Stimulated activated CD4-positive, alpha-beta T cell treated with anti-CD3 and anti-CD28 coated beads, Interleukin-4, amount 100 ng/mL, for 48 hours (primary cell): ENCODE measurements at regions not wholly inside any gene's neighbourhood (a gene's known extent, or its start where the extent isn't known, plus 50 kb on each side); places are given as distances from the start of the nearest gene placed in this dataset.
"Not testable (repeated sequence)": the region's sequence is repeated elsewhere in the genome, so short reads cannot be mapped to it uniquely, and the experiment has no call there.

Source experiments
- DNase-seq, 2 donors: peaks; one replicate each; pipeline ENCODE4 v3.0.0-alpha.2; 2020; ENCODE audit warnings: low read depth in 2 of 2

DNA sequence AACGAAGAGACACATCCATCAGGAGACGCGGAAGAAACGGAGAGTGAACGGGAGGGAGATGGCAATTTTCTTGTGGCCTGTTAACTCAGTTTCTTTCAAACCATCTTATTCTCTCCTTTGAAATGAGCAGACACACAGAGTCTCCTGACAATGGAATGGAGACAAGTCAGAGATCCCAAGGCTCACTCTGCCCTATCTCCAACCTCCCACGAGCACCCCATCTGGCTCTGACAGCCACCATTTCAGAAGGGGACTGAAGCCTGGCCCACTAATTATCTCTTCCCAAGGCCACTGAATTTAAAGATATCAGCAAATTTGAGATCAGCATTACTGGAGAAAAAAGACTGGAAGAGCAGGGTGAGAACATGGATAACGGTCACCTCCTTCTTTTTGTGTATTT is 215.6 kb downstream of the DHX15 start:
- DNase-seq: no peak

DNA sequence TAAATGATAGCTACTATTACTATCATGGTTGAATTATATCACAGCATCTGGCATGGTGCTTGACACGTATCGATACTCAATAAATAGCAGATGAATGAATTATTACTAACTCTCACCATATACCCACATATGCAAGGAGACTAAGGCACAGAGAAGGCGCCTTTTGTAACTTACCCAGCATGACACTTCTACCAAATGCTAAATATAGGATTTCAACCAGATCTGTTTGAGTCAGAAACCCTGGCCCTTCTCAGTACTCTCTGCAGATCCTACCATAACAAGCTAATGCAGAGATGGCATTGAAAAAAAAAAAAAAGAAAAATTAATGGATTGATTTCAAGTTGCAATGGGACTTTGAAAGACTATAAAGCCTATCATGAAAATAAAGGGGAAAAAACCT is 219.5 kb downstream of the DHX15 start:
- DNase-seq: no peak

DNA sequence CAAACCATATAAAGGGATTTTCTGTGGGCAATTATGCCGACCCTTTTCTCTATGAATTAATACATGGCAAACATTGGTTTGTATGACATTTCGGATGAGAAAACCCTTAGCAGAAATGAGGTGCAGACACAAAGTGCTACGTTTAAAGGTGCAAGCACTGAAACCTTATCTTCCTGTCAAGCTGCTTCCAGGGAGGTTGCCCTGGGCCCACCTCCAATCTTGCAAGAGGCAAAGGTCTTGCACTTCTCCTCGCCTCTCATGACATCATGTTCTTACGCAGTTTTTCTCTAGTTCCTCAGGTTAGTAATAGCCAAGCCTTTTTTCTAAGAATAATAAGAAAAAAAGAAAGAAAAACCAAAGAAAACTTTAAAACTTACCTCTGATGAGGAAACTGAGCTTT is 220.1 kb downstream of the DHX15 start:
- no peak for DNase-seq

DNA sequence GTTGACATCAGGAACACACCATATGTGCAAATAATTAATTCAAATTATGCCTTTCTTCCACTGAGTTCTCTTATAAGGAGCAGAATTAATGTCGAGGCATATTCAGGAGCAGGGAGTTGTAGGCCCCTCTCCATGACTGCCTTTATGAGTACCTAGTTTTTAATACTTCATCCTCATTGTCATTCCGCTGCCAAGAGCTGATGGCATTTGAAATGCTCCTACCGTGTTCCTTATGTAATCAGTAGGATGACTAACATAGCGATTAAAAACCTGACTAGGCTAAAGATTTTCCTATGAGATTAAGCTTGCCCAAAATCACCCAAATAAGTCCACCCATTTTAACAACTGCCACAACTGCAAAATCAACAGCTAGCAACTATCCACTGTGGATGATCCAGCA is 220.6 kb downstream of the DHX15 start:
- no peak for DNase-seq

DNA sequence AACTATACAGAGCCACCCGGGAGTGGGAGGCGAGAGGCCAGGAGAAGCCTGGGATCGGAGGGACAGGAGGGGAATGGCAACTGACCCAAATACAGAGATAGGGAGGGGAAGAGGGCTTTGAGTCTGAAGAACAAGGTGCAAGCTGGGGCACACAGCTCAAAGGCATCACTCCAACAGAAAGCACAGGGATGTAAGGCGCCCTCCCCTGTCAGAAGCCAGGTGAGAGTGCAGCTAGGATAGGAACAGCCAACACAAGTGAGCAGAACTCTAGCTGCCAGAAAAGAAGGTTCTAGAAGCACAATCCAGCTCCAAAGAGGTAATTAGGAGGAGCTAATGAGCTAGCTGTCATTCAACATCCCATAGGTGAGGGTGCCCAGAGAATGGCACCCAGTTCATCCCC is 232.2 kb downstream of the DHX15 start:
- DNase-seq: no peak

DNA sequence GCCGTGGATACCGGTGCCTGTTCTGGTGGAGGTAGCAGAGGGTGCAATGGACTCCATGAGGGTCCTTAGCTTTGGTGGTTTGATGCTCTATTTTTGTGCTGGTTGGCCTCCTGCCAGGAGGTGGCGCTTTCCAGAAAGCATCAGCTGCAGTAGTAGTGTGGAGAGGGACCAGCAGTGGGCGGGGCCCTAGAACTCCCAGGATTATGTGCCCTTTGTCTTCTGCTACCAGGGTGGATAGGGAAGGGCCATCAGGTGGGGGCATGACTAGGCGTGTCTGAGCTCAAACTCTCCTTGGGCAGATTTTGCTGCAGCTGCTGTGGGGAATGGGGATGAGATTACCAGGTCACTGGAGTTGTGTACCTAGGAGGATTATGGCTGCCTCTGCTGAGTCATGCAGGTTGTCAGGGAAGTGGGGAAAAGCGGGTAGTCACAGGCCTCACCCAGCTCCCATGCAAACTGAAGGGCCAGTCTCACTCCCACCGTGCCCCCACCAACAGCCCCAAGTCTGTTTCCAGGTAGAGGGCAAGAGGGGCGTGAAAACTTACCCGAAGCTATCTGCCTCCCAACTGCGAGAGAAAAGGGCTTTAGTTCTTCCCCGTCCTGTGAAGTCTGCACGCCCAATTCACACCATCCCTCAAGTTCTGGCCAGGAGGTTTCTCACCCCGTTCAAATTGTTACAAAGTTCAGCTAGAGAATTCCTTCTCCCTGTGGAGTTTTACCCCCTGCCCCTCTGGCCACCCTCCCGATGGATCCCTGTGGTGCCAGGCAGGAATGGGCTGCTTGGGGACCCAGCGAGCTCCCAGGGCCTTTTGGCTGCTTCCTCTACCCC is 235.0 kb downstream of the DHX15 start:
- DNase-seq: not testable (repeated sequence)

DNA sequence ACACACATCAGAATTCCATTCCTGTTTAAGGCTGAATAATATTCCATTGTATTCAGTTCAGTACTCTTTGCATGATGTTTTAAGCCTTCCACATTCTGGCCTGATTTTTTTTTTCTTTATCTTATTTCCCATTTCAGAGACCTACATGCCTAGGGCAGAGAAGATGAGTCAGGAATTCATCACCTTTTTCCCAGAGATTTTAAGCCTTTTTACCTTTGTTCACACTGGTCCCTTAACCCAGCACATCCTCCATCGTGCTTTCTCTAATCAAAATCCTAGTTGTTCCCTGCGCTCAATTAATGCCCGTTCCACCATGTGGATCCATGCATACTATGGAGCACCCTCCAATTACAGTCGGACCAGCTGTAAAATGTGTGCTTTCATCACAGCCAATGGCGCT is 245.1 kb downstream of the DHX15 start:
- no peak for DNase-seq

DNA sequence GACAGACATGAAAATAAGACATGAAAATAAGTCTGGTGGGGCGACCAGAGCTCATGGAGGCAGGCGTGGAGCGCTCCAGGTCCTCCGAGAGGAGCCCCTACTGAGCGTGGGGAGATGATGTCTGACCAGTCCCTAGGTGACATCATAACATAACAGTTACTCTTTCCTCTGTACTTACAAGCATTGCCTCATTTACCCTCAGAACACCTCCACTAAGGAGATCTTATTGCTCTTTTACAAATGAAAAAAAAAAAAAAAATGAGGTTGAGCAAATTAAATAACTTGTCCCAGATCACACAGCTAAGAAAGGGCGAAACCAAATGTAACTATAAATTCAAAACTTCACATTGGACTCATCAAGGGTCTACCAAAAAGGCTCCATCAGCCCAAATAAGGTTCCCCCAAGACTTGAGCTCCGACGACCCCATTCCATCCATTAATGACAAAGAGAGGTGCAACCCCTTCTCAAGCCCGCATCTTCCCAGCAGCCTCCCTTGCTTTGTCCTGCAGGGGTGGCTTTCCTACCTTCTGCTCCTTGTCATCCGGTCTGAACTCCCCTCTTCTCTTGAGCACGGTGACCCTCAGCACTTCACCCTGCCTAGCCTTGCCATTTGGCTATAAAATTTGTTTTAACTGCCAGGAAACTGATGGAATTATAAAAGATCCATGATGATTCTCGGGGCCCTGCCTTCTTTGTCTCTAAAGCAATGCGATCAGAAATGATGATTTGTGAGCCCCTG is 246.7 kb downstream of the DHX15 start:
- no peak for DNase-seq

DNA sequence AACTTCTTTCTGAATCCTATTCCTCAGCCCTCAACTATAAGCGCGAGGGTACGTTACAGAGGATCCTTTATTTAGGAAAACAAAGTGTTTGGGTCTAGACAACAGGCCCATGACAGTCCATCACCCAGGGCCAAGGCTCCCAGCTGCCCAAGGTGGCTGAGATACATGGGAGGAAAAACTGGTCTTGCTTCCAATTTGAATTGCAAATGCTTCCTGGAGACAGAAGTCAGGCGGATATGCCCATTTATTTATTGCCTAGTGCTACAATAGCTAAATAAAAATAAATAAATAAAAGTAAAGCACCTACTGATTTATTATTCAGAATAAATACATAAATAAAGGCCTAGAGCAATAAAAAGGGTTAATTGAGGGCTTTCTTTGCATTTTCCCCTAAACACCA is 248.7 kb downstream of the DHX15 start:
- DNase-seq: no peak

DNA sequence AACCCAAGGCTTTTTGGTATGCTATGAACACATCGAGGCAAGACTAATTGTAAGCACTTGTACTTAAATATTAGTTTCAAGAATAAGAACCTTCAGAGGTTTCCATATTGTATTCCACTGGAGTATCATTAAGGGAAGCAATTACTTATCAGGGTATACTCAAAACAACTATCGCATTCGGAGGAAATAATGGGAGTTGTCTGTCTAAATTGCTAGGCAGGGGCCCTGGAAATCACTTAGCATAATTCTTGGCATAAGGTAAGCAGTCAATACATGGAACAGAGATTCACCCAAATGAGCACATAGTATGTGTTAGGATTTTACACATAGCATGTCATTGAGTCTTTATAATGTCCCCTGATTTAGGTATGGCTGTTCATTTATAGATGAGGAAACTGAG is 249.4 kb downstream of the DHX15 start:
- no peak for DNase-seq

DNA sequence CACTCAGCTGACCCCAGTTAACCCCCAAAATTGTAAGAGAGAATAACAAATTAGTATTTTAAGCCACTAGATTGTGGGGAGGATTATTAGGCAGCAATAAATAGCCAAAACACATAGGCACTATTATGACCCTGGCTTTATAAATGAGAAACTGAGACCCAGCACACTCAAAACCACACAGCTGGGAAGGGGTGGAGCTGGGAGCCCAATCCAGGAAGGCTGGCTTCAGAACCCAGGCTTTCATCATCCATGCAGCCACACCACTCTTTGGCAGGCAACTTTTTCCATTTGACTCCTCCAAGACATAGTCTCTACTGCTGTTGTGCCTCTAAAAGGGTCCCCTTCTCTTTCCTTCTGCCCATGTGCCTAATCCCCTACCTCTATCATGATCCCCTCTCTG is 253.8 kb downstream of the DHX15 start:
- no peak for DNase-seq

DNA sequence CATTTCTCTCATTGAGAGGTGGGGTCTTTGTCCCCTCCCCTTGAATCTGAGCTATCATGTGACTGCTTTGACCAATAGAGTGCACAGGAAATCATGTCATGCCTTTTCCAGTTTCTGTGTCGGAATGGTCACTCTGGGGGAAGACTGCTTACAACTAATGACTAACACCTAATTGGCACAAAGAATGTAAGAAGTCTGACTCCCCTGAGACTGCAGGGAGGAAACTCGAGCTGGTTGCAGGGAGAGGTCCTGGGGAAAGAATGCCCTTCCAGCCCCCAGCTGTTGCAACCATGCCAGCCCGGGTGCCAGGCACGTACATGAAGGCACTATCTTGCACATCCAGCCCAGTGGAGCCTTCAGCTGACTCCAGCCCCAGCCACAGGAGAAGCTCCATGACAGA is 254.2 kb downstream of the DHX15 start:
- DNase-seq: no peak

DNA sequence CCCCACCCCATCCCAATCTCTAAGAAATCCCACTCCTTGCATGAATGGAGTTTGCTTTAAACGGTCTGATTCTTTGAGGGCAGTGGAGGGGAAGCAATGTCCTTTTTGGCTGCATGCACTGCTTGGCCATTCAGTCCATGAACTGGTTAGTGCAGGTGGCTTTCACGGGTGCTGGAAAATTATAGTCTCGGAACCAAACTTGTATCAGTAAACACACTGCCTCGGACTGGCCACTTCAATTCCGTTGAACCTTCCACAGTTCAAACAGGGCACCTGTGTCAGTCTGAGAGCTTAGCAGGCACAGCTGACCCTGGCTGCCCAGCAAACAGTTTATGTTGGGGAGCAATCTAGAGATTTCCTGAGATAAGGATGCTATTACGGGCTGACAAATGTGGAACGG is 255.6 kb downstream of the DHX15 start:
- DNase-seq: no peak

DNA sequence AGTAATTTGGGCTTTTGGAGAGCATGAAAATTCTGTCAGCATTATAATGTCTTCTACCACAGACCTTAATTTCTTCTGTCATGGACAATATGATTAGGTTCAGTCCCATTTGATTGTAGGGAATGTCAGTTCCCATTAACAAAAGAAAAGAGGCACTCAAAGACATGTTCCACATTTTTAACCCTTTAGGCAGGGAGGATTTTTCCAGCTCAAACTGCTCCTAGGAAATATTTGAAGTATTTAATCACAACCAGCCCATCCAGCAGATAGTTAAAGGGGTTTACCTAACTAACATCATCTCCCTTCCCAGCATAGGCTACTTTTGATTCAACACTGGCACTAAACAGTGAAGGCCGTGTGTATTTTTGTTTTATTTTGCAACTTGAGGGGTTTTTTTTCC is 256.0 kb downstream of the DHX15 start:
- DNase-seq: no peak

DNA sequence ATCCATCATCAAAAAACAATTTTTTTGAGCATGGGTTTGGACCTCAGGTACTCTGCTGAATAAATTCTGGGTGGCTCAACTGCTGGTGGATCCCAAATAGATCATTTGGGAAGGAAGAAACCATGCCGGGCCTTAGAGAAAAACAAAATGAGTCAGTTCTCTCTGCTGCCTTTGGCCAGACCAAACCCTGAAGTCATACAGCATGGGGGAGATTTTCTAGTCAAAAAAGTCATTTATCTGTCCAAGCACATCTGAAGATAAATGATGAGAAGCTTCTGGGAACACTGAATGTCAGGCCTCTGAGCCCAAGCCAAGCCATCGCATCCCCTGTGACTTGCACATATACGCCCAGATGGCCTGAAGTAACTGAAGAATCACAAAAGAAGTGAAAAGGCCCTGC is 261.4 kb downstream of the DHX15 start:
- DNase-seq: no peak

DNA sequence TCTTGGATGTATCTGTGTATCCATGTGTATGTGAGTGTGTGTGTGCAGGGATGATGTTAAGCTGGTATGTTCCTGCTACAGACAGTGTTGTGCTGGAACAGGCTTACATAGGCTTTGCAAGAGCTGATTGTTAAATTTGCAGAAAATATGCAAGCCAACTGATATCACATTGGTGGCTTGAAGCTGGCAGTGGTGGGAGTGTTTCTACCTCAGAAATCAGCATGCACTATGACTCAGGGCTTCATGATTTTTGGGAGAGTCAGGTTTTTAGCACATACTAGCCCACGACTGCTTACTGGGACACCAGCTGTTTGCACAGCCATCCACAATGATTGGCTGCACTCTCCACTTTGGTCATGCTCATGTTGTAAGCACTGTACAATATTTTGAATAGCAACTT is 261.8 kb downstream of the DHX15 start:
- DNase-seq: no peak

DNA sequence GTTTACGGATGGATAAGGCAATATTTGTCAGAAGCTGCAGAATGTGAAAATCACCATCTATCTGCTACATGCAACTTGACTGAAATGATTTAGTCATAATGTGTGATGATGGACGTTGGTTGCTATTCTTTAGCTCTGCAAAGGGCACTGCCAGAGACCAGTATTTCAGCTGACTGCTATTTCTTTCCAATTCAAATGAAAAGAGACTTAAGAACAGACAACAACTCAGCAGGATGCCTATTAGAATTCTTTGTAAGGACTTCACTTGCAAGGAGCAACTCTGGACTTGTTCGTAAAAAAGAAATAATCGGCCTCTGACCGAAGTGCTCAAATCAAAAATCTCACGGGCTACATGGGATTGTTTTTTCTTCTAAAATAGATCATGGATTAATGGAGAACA is 262.7 kb downstream of the DHX15 start:
- DNase-seq: no peak

DNA sequence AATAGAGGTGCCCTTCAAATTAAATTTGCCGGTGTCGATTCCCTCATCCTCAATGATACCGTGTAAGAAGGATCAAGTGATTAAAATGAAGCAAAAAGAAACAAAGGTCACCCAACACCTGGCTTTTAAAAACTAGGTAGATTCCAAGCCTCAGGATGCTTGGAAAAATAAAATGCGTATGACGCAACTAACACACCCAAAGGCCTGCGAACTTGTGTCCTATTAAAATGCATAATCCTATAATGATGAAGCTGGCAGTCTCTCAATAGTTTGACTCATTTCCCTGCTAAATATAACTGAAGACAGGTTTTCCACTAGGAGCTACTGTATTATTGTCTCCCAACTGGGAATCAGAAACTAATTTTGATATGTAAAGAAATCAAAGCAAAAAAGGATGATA is 263.2 kb downstream of the DHX15 start:
- DNase-seq: no peak

DNA sequence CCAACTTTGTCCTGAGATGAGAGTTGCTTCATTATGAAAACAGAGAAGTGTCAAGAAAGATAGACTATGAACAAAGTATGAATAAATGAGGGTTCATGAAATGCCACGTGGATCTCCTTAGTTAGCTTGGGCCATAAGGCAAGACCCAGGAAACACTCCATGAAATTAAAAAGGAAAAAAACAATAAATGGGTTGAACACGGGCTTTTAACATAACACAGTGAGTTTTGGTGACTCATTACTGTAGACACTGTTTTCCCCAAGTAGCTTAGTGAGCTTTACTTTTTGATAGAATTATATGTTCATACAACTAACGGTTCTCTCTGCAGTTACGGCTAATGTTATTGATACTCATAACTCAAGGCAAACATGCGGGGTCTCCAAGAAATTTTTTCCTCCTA is 265.0 kb downstream of the DHX15 start:
- no peak for DNase-seq

DNA sequence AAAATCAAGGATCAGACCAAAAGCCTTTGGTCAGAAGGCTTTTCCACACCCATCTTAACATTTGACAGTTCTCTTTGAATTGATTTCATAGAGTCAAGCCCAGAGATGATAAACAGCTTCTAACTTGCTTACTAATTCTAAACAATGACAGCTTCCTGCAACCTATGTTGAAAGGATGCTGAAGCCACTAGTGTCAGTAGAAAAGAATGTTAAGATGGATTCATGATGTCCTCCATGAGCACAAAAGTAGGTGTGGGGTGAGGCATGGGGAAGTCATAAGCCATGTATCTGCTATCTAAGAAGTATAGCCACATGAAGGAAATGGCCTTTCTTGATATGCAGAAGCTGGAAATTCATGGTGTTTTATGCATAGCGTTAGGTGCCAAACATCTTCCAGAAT is 269.3 kb downstream of the DHX15 start:
- DNase-seq: no peak

DNA sequence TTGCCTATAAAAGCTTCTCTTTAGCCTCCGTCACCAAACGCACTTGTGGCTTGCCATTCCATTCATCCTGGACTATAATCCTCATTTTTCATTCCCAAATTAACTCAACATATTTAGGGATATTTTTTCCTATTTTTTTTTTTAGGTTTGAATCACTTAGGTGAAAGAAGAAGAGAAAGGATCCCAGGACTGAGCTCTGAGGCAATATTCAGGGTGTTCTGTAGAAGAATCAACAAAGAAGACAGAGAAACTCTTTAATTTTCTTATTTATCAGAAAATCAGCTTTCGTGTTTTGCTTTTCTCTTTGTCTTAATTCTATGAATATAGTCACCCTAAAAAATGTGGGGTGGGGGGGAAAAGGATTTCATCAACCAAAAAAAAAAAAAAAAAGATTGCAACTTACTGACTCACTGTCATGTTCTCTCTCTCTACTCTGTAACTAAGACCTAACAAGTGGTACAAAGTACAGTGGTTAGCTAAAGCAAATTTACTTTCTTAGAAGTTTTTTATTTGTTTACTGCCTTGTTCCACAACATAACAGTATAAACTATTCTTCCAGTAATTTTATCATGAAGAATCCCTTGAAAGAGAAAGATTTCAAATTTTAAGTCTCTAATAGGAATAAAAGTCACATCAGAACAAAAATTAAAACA is 272.0 kb downstream of the DHX15 start:
- no peak for DNase-seq

DNA sequence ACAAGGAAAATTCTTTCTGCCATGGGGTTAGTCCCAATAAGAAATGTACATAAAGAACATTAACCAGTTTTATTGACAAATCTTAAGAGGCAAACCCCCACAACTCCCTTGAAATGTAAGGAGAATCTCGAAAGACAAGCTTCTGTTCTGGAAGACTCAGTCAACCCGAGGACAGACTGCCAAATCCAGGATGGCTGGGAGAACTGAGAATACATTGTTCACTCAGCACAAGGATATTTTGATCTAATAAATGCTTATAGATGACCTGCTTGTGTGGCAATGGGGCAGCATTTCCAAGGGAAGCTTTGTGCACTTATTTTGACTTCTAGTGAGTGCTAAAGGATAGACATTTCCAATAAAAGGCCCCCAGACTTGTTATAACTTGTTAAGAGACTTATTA is 280.4 kb downstream of the DHX15 start:
- no peak for DNase-seq

DNA sequence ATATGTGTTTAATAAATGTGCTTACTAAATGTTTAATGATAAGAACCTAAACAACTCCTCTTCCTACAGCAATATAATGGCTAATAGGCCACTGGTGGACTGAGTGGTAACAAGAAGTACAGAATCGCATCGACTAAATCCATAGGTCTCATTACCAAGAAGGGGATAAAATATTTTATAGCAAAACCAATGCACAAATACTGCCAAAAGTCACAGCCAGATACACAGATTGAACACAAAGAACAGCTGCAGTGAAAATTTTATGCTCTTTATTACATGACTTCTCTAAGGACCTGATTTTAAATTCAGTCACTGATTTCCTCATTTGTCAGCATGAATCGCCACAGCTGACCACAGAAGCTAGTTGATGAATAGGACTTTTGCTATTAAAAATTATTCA is 285.4 kb downstream of the DHX15 start:
- no peak for DNase-seq
